PFSK-1 (cell line): ENCODE measurements at regions not wholly inside any gene's neighbourhood (a gene's known extent, or its start where the extent isn't known, plus 50 kb on each side); places are given as distances from the start of the nearest gene placed in this dataset.

Source experiments
- POLR2AphosphoS5 ChIP-seq: IDR thresholded peaks from 2 replicates; pipeline ENCODE4 v1.6.1; 2012; ENCODE audit warnings: low read depth, mild to moderate bottlenecking, control low read depth, low read length, moderate library complexity
- SIN3A ChIP-seq: IDR thresholded peaks from 2 replicates; pipeline ENCODE4 v1.6.1; 2012; ENCODE audit warnings: mild to moderate bottlenecking, low read length, moderate library complexity, borderline replicate concordance; ENCODE audit not compliant: insufficient read depth
- TF ChIP-seq, protein P1 (sequence below), 2 experiments: IDR thresholded peaks; 2 replicates each; pipeline versions ENCODE4 v1.6.1 to v1.8.0; 2011 to 2012; ENCODE audit warnings: low read depth in 2 of 2, low read length in 2 of 2, control low read depth in 1 of 2, inconsistent platforms in 1 of 2, mild to moderate bottlenecking in 1 of 2, moderate library complexity in 1 of 2; ENCODE audit not compliant: insufficient read depth in 1 of 2

DNA sequence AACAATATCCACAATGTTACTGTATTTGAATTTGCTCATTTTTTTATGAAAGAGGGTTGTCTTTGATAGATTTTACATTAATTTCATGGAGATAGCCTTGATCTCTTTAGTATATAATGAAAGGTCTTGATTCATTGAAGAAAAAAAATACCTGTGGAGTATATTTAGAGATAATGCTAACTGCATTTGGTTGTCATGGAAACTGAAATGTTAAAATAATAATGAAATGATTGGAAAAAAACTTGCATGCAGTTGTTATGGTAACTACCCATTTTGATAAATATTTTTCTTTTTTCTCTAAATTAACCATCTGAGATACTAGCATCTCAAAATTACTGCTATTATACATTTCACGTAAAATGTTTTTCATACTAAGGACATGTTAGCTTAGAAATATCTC is 712.7 kb upstream of the FAM98A start:
- TF ChIP-seq POLR2AphosphoS5, result no peak
- TF ChIP-seq SIN3A, result no peak
- TF ChIP-seq, protein P1, sequence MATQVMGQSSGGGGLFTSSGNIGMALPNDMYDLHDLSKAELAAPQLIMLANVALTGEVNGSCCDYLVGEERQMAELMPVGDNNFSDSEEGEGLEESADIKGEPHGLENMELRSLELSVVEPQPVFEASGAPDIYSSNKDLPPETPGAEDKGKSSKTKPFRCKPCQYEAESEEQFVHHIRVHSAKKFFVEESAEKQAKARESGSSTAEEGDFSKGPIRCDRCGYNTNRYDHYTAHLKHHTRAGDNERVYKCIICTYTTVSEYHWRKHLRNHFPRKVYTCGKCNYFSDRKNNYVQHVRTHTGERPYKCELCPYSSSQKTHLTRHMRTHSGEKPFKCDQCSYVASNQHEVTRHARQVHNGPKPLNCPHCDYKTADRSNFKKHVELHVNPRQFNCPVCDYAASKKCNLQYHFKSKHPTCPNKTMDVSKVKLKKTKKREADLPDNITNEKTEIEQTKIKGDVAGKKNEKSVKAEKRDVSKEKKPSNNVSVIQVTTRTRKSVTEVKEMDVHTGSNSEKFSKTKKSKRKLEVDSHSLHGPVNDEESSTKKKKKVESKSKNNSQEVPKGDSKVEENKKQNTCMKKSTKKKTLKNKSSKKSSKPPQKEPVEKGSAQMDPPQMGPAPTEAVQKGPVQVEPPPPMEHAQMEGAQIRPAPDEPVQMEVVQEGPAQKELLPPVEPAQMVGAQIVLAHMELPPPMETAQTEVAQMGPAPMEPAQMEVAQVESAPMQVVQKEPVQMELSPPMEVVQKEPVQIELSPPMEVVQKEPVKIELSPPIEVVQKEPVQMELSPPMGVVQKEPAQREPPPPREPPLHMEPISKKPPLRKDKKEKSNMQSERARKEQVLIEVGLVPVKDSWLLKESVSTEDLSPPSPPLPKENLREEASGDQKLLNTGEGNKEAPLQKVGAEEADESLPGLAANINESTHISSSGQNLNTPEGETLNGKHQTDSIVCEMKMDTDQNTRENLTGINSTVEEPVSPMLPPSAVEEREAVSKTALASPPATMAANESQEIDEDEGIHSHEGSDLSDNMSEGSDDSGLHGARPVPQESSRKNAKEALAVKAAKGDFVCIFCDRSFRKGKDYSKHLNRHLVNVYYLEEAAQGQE (IDR thresholded peaks at IDR 0.05; ENCODE audit: insufficient read depth in 1 of 2, low read depth in 2 of 2, low read length in 2 of 2), result no peak
